ENCODE measurements at regions not wholly inside any gene's neighbourhood (a gene's known extent, or its start where the extent isn't known, plus 50 kb on each side); places are given as distances from the start of the nearest gene placed in this dataset.
"Not testable (repeated sequence)": the region's sequence is repeated elsewhere in the genome, so short reads cannot be mapped to it uniquely, and the experiment has no call there.

DNA sequence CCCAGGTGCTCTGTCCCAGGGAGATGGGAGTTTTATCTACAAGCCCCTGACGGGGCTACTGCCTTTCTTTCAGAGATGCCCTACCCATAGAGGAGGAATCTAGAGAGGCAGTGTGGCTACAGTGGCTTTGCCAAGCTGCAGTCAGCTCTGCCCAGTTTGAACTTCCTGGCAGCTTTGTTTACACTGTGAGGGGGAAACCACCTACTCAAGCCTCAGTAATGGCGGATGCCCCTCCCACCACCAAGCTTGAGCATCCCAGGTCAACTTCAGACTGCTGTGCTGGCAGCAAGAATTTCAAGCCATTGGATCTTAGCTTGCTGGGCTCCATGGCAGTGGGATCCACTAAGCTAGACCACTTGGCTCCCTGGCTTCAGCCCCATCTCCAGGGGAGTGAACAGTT is 53.1 kb upstream of the TMEM252 start:
- DNase-seq: not testable (repeated sequence)

DNA sequence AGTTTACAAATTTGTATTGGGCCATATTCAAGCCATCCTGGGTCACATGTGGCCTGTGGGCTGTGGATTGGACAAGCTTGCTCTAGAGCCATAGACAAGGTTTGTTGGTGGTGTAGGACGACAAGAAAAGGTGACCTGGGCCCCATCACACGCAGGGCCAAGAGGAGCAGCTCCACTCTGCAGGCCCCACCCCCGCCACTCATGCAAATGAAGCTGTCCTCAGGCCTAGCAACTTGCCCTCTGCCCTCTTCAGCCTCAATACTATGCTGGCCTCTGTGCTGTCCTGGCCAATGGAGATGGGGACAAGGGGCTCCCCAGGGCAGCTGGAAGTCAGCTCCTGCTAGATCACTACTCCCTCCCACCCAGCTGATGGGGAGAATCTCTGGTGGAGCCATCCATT is 55.2 kb upstream of the TMEM252 start:
- no peak for DNase-seq

DNA sequence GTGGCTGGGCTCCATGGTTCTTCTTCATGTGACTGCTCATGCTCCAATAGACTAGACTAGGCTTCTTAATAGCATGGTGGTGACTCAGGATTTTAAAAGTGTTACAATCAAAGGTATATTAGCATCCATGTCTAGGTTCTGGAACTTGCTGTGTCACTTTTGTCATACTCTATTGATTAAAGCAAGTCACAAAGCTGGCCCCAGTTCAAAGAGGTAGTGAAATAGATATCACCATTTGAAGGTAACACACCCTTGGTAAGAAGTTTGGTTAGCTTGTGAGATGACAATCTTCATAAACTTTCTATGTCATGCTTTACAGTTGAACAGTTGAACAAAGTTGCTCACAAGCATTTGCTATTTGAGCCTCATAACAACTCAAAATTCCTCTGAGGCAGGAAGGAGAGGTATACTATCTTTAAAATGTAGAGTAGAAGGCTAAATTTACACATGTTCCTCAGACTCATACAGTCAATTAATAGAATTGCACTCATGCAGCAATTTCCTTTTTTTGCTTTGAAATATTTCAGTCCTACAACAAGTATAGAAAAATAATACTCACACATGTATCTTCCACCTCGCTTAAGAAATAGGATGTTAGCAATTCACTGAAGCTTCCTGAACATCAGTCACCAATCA is 56.8 kb upstream of the TMEM252 start:
- no peak for DNase-seq

DNA sequence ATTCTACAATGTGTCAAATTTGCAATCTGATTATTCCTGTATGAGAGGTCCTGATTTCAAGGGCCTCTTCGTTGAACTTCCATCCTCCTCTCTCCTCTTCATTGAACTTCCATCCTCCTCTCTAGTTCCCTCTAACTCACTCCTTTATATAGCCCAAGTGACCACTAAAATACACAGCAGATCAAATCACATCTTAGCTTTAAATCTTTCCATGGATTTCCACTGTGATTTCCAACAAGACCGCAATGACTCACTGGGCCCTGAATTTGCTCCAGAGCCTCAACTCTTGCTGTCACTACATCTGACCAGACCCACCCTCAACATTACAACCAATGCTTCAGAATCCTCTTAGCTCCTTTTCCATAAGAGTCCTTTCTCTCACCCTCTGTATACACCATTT is 59.1 kb upstream of the TMEM252 start:
- DNase-seq: no peak

DNA sequence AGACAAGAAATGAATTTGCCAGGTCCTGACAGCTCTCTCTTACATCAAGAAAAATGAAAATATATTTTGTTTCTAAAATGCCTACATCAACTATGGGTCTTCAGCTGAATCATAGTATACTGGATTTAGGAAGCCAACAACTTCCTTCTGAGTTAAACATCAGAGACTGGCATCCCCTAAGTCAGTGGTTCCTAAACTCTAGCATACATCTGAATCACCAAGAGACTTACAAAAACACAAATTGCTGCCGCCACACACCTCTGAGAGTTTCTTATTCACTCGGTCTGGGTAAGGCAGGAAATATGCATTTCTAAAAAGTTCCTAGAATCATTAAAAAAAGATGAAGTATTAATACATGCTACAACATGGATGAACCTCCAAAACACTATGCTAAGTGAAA is 60.4 kb upstream of the TMEM252 start:
- no peak for DNase-seq

DNA sequence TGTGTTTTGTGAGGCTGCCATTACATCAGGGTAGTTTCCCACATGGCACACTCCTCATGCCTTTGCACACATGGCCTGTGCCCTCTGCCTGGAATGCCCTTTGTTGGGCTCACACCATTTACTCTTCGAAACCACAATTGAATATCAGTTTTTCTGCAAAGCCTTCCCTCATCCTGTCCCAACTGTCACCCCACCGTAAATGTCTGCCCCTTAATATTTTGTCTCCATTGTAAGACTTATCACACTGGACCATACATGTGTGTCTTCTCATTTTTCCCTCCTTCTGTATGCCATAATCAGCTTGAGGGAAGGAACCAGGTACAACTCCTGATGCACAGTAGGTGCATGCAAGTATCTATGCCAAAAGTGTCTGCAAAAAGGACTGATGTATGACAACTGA is 62.7 kb upstream of the TMEM252 start:
- DNase-seq: no peak

DNA sequence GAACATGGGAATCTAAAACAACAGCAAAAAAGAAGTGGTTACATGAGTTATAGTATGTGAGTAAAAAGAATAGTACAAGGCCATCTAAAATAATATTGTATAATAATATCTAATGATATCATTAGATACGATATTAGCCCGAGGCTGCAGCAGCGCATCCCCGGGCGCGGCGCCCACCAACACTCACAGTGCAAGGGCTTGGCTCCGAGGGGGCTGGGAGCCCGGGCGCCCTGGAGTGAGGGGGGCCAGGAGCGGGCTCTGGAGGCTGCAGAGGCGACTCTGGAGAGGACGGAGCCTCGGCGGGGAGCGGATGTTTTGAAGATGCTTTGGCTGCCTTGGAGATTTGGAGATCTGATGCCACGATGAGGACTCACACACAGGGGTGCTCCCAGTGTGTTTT is 68.1 kb upstream of the TMEM252 start:
- no peak for DNase-seq

DNA sequence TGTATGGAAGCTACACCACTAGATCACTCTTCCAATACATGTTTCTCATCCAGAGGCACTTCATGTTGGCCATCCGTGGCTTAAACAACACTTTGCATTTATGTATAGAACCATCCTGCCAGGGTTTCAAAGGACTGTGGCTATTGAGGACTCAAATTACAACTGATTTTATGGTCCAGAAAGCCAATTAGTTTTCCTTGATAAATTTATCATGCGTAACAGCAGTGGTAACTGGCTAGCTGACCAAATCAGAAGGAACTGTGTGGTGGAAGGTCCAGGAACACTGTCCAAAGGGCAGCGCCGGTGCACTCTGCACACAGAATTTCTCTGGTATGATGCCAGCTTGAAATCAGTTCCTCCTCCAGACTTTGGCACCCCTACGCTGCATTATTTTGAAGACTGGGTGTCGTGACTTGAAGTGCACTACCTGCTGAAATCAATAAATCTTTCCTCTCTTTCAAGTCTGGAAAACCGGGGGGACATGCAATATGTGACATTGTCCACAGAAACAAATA is 69.3 kb upstream of the TMEM252 start:
- no peak for DNase-seq

DNA sequence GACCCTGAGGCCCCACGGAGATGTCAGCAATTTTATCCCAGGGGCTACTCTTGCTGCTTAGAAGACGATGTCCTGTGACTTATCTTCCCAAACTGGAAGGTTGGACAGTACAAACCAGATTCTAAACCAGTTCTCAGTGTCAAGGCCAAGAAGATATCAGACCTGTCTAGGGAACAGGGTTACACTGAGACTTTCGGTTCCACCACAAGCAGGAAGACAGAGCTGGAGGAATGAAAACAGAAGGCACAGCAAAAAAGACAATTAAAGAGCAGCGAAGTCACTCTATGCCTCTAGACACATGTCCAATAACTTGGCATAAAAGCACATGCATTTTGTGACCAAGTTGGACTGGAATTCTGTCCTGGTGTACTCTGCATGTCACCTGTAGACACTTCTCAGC is 73.4 kb upstream of the TMEM252 start:
- DNase-seq: no peak

DNA sequence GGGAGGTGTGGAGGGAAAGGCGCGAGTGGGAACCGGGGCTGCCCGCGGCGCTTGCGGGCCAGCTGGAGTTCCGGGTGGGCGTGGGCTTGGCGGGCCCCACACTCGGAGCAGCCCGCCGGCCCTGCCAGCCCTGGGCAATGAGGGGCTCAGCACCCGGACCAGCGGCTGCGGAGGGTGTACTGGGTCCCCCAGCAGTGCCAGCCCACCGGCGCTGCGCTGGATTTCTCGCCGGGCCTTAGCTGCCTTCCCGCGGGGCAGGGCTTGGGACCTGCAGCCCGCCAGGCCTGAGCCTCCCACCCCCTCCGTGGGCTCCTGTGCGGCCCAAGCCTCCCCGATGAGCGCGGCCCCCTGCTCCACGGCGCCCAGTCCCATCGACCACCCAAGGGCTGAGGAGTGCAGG is 76.3 kb upstream of the TMEM252 start:
- DNase-seq: not testable (repeated sequence)

DNA sequence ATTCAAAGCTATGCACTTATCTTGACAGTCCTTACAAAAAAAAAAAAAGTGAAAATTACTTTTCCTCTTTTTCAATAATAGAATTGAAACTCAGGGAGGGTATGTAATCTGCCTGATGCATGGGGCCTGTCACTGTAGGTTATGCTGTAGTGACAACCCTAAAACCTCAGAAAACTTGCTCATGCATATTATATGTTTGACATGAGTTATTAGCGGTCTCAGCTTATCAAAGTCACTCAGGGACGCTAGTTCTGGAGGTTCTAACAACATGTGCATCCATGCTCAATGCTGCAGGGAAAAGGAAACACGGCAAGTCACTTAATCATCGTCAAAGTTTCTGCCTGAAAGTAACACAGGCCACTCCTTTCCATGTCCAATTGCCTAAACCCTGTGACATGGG is 78.4 kb upstream of the TMEM252 start:
- DNase-seq: no peak

DNA sequence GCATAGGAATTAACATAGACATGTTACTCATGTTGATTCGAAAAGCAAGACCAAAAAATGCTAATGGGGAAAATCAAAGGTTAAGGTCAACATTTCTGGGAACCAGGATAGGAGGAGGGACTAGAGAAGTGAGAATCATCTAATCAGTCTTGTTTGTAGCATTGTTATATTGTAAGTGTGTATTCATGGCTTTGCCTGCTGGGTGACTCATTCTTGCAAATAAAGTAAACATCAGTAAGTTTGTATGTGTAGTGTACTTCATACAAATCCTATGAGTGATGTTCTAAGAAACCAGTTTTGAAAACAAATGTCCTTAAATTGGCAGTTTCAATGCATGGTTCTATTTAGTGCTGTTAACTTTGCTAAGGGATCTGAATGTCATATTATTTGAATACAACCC is 79.0 kb upstream of the TMEM252 start:
- DNase-seq: no peak

DNA sequence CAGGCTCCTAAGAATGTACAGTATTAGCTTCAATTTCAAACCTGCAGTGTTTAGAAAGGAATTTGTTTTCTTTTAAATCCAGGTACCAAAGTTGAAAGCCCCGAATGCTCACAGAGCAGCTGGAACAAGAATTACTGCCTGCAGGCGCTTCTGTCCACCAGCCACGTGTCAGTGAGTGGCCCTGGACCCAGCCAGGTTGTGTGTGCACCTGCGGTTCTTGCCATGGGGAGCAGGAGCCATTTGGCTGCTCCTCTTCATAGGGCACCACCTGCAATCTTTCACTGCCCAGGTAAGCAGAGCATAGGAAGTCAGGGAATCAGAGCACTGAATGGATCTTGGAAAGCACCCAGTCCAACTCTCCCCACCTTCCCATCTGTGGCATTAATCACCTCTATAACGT is 79.5 kb upstream of the PIP5K1B start:
- no peak for DNase-seq

DNA sequence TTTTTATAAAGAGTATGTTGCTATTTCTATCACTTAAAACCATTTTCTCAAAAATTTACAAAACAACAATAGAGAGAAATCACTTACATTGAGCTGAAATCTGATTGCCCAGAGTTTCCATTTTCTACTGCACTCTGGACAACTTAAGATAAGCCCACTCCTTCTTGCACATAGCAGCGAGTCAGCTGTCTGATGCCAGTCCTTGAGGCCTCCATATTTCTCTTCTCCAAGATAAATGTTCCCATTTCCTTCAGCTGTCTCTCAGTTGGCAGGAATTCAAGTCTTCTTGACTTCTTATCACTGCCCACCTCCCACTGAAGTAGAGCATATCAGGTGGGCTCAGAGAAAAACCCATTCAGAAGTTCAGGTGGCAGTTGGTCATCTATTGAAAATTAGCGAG is 78.5 kb upstream of the PIP5K1B start:
- DNase-seq: no peak

DNA sequence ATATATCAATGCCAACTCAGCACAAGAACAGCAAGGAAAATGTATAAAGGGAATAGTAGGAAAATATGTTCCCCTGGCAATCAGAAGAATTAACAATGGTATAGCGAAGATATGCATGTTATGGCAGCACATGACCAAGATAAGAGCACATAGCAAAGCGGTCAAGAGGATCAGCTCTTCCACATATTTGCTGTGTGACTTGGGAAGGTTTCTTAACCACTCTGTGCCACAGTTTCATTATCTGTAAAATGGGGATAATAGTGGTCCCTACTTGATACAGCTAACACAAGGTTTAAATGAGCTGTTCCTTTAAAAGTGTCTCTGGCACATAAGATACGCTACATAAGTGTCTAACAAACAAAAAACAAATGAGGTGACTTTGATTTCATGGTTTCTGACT is 77.9 kb upstream of the PIP5K1B start:
- no peak for DNase-seq

DNA sequence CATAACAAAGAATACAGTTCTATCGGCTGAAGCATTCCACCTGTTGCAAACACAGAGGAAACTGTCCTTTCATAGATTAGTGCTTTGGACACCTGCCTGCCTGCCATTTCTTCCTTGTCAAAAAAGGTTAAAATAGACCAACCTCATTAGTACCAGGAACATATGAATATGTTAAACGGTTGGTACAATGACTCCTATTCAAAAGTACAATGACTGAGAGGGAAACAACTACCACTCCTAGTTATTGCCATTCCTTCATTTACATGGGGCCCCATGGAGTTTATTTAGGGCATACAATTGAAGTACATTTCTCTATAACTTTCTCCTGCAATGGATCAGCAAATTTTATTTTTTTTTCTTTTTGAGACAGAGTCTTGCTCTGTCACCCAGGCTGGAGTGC is 77.4 kb upstream of the PIP5K1B start:
- DNase-seq: no peak

DNA sequence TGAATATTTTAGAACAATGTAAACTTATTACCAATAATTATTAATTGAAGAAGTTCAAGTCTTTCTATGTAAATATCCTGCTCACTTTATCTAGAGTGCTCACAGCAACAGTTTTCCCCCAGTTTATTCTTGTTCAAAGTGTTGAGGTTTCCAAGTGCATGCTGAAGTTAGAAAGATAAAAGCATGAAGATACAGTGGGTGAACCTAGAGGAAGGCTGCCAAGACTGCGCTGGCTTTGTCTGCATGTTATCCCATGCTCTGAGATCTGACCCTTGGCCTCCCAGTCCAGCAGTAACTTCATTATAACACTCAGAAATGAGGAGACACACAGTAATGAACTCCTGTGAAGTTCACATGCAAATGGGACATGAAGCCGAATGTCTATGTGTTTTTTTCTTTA is 76.0 kb upstream of the PIP5K1B start:
- DNase-seq: no peak

DNA sequence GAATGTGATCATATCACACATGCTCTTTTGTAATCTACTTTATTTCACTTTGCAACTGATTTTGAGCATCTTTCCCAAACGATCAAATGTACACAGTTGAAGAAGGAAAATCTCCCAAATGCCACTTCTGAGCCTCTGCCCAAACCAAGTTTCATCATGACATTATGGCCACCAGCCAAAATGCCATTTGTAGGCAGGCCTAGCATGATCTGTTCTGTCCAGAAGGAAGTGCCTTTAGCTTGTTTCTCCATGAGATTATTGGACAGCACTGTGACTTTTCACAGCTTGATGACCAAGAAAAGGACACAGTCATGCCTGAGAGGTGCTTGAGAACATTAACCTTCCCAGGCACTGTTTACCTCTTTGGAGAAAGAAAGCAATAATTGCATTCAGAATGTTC is 73.2 kb upstream of the PIP5K1B start:
- no peak for DNase-seq

DNA sequence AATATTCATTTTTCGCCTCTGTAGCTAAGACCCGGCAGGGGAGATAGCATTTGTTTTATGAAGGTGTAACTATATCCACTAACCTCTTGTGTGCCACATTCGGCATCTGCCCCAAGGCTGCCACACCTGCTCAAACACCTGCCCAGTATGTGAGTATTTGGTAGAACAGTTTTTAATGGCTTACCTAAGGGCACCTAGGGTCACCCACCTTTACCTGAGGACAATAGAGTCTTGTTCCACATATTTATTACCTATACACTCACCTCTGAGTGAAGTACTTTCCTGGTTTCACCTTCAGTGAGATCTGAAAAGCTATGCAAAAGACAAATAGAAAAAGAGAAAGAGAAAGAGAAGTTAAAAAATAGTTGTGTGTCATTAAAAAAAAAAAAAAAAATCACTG is 68.0 kb upstream of the PIP5K1B start:
- DNase-seq: no peak

DNA sequence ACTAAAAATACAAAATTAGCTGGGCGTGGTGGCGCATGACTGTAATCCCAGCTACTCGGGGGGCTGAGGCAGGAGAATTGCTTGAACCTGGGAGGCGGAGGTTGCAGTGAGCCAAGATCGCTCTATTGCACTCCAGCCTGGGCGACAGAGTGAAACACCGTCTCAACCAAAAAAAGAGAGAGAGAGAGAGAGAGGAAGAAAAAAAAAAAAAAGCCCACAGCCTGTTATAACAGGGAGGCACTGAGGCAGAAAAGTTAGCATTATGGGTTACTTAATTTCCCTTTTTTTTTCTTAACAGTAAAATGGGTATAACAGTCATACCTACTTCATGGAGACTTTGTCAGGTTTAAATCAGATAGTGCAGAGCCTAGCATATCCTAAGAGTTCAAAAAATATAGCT is 65.8 kb upstream of the PIP5K1B start:
- DNase-seq: not testable (repeated sequence)

DNA sequence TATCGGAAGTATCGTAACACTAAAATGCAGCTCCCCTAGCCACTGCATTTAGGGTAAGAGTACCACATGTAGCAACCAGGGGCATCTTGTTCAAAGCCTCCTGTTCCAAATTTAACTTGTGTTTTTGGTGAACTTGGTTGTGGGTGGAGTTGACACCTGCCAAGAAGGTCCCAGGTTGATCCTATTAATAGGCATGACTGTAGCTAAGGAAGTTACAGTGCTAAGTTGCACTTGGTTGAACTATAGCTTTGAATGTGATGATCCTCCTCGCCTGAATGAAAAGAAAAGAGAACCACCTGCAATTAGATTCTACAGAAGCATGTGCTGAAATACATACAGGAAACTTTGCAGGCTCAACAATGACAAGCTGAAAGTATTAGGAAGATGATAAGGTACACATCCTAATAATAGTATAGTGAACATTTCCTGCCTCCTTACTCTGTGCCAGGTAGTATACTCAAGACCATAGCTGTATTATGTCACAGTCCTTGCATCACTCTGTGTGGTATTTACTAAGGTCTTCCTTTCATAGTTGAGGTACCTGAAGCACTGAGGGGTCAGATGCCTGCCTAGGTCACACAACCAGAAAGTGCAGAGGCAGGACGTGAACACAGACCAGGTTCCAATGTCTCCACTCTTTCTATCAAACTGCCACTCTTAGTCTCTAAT is 64.5 kb upstream of the PIP5K1B start:
- DNase-seq: no peak

DNA sequence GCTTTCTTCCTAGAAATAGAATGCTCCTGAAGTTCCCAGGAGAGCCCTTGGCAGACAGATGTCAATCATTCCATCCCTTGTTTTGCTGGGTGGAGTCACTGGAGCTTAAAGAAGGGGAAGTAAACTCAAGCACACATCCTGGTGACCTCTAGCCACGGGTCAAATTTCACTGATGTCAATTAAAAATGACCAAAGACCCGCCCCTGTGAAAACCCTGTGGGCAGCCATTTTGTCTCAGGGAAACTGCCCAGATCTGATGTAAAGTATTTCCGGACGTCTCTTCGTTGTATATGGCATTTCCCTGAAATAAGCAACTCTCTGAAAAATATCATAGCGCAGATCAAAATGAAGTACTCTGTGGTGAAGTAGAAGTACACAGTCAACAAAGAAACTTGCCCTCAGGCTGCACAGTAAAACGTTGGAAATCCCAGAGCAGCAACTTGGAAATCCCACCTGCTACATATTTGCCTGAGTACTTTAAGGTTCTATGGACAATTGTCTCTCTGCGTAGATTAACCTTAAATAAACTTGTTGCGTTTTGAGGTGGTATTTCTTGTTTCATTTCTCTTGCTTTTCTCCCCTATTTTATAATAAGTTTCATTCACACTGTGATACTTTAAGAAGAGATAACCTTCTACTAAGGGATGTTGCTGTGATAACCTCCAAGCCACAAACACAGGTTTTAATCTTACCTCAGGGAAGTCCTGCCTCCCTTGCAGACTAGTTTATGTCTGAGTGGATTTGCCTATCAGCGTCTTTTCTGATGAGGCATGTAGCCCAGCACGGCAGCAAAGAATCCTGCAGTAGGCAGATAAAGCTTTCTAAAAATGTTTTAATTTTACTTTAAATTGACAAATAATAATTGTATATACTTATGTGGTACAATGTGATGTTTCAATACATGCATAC is 60.9 kb upstream of the PIP5K1B start:
- no peak for DNase-seq

DNA sequence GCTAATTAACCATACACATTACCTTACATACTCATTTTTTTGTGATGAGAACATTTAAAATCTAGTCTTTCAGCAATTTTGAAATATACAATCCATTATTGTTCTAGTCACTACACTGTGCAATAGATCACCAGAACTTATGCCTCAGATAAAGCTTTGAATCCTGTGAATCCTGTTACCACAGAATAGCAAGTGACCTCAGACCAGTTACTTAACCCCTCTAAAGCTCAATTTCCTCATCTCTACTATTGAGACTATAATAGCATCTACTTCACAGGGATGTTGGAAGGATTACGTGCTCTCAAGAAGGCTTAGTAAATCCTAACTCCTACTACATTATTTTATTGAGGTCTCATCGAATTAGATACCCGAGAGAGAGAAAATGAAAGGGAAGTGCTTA is 60.2 kb upstream of the PIP5K1B start:
- DNase-seq: no peak

DNA sequence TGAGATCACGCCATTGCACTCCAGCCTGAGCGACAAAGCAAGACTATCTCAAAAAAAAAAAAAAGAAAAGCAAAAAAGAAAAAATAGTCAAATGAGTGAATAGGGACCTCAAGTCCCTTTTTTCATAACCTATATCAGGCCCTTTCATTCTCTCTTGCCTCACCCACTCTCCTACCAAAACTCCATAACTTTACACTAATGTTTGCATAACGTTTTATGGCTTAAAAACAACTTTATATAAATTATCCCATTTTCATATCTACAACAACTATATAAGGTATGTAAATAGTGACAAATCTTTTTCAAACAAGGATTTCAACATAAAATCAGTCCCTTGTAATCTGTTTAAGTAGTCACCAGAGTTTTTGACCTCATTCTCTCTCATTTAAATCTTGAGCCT is 56.9 kb upstream of the PIP5K1B start:
- DNase-seq: no peak

All from stimulated activated CD8-positive, alpha-beta memory T cell treated with anti-CD3 and anti-CD28 coated beads, Interleukin-4, amount 100 ng/mL, for 48 hours (primary cell).